ENCODE measurements at regions not wholly inside any gene's neighbourhood (a gene's known extent, or its start where the extent isn't known, plus 50 kb on each side); places are given as distances from the start of the nearest gene placed in this dataset.

GRCh38 chr20:63100174-63100925 is 93.6 kb upstream of the BHLHE23 start:
- Mint-ChIP-seq H3K4me1 (ENCODE audit: insufficient read depth, unreplicated experiment) (no peaks in the 10 kb centered on the region), H3K9me3 (ENCODE audit: unreplicated experiment) (no peaks in the 10 kb centered on the region), H3K27ac (ENCODE audit: low read depth, unreplicated experiment) (no peak overlapping the region), H3K4me3 (ENCODE audit: unreplicated experiment) (no peak overlapping the region), H3K27me3 (ENCODE audit: insufficient read depth, unreplicated experiment) (peaks cover 9% of the 10 kb centered on the region), H3K36me3 (ENCODE audit: insufficient read depth, unreplicated experiment) (no peaks in the 10 kb centered on the region)
- DNase-seq (ENCODE audit: unreplicated experiment): no peak
- ChIA-PET CTCF (interaction anchor here (0.6 kb wide), 2 partner anchors 225 to 1743 kb away, joined by 3 read pairs; no protein-coding TSS in a partner anchor), POLR2A (interaction anchor here (0.6 kb wide), 1 partner anchor 54 kb away, joined by 3 read pairs; no protein-coding TSS in a partner anchor)
- no peak for TF ChIP-seq CTCF (IDR thresholded peaks at IDR 0.05; ENCODE audit: unreplicated experiment)
- BruUV-seq (replicated peaks): no TSS peak
- intact Hi-C loops (cut with micrococcal nuclease): no loop called here

DNA sequence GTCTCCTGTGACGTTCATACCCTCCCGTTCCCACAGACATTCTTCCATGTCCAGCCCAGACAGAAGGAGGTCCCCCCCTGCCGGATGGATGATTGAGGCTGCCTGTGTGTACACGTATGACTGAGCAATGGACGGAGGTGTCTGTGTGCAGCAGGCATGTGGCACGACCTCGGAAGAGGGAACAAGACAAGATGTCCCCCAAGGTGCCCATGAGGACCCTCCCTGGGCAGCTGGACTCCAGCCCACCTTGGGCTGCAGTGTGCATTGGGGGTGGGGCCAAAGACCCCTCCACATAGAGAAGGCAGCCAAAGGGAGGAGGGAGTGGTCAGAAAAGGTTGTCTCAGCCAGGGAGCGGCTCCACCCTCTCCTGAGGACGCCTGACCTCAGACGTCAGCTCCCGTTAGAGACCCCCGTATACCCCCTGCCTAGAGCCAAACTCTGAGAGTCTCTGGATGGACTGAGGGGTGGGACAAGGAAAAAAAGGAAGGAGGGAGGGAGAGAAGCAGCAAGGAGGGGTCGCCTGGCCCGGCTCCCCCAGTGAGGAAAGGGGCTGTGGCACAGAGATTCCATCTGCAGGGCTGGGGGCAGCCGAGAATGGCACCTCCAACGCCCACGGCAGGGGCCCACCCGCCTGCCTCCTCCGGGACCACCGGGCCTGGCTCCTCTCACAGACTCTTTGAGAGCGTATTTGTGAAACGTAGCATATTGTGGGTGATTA is 92.9 kb upstream of the BHLHE23 start:
- no peak for DNase-seq (ENCODE audit: unreplicated experiment)
- TF ChIP-seq CTCF (IDR thresholded peaks at IDR 0.05; ENCODE audit: unreplicated experiment): no peak
- H3K27ac Mint-ChIP-seq (ENCODE audit: low read depth, unreplicated experiment): no peak overlapping the region
- ChIA-PET CTCF (interaction anchor here (0.6 kb wide), 1 partner anchor 1742 kb away, joined by 3 read pairs; no protein-coding TSS in a partner anchor), POLR2A (interaction anchor here (0.6 kb wide), 1 partner anchor 54 kb away, joined by 3 read pairs; no protein-coding TSS in a partner anchor)
- H3K4me3 Mint-ChIP-seq (ENCODE audit: unreplicated experiment): no peak overlapping the region
- no peaks in the 10 kb centered on the region for H3K36me3 Mint-ChIP-seq (ENCODE audit: insufficient read depth, unreplicated experiment)
- intact Hi-C loops (cut with micrococcal nuclease): no loop called here
- no peaks in the 10 kb centered on the region for H3K9me3 Mint-ChIP-seq (ENCODE audit: unreplicated experiment)
- no peaks in the 10 kb centered on the region for H3K4me1 Mint-ChIP-seq (ENCODE audit: insufficient read depth, unreplicated experiment)
- BruUV-seq (replicated peaks): no TSS peak
- peaks cover 16% of the 10 kb centered on the region for H3K27me3 Mint-ChIP-seq (ENCODE audit: insufficient read depth, unreplicated experiment)

DNA sequence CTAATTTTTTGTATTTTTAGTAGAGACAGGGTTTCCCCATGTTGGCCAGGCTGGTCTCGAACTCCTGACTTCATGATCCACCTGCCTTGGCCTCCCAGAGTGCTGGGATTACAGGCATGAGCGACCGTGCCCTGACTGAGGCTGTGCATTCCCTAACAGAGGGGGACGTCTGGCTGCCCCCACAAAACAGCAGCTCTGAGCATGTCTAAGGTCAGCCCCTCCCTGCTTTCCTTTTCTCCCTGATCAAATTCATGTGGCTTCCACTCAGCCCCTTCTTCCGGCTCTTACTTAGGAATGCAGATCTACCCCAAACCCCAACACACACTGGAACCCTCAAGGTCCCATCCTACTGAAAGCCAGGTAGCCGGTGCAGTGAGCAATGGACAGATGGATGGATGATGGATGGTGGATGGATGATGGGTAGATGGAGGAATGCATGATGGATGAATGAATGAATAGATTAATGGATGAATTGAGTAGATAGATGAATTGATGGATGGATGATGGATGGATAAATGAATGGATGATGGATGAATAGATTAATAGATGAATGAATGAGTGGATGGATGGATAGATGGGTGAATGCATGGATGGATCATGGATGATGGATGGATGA is 91.5 kb upstream of the BHLHE23 start:
- DNase-seq (ENCODE audit: unreplicated experiment): no peak
- no TSS peak for BruUV-seq (replicated peaks)
- Mint-ChIP-seq H3K9me3 (ENCODE audit: unreplicated experiment) (no peaks in the 10 kb centered on the region), H3K36me3 (ENCODE audit: insufficient read depth, unreplicated experiment) (no peaks in the 10 kb centered on the region), H3K27ac (ENCODE audit: low read depth, unreplicated experiment) (no peak overlapping the region), H3K27me3 (ENCODE audit: insufficient read depth, unreplicated experiment) (peaks cover 18% of the 10 kb centered on the region), H3K4me1 (ENCODE audit: insufficient read depth, unreplicated experiment) (no peaks in the 10 kb centered on the region), H3K4me3 (ENCODE audit: unreplicated experiment) (no peak overlapping the region)
- intact Hi-C loops (cut with micrococcal nuclease): no loop called here
- TF ChIP-seq CTCF (IDR thresholded peaks at IDR 0.05; ENCODE audit: unreplicated experiment): no peak
- ChIA-PET CTCF (interaction anchor here (0.5 kb wide), 1 partner anchor 410 kb away, joined by 6 read pairs; no protein-coding TSS in a partner anchor), POLR2A (no interaction called here)

- Mint-ChIP-seq H3K27ac (ENCODE audit: low read depth, unreplicated experiment) (no peak overlapping the region), H3K27me3 (ENCODE audit: insufficient read depth, unreplicated experiment) (peaks cover 18% of the 10 kb centered on the region), H3K36me3 (ENCODE audit: insufficient read depth, unreplicated experiment) (no peaks in the 10 kb centered on the region), H3K4me1 (ENCODE audit: insufficient read depth, unreplicated experiment) (no peaks in the 10 kb centered on the region), H3K9me3 (ENCODE audit: unreplicated experiment) (no peaks in the 10 kb centered on the region), H3K4me3 (ENCODE audit: unreplicated experiment) (no peak overlapping the region)
- no peak for DNase-seq (ENCODE audit: unreplicated experiment)
- TF ChIP-seq CTCF (IDR thresholded peaks at IDR 0.05; ENCODE audit: unreplicated experiment): no peak
- ChIA-PET POLR2A (no interaction called here), CTCF (interaction anchor here (0.6 kb wide), 1 partner anchor 297 kb away, joined by 3 read pairs; no protein-coding TSS in a partner anchor)
- no TSS peak for BruUV-seq (replicated peaks)
- intact Hi-C loops (cut with micrococcal nuclease): no loop called here
These were observed 90.6 kb upstream of the BHLHE23 start for GRCh38 chr20:63097336-63097831.
